AG09319 (cell line): ENCODE measurements at regions not wholly inside any gene's neighbourhood (a gene's known extent, or its start where the extent isn't known, plus 50 kb on each side); places are given as distances from the start of the nearest gene placed in this dataset.
"Not testable (repeated sequence)": the region's sequence is repeated elsewhere in the genome, so short reads cannot be mapped to it uniquely, and the experiment has no call there.

Experiments
- DNase-seq: peaks from one replicate; pipeline ENCODE4 v3.0.0-alpha.2; 2010; ENCODE audit warnings: low read depth; ENCODE audit errors: extremely low read depth
- TF ChIP-seq, protein P1 (sequence below): IDR thresholded peaks from 2 replicates; pipeline ENCODE4 v1.5.1; 2011; ENCODE audit warnings: low read depth, mild to moderate bottlenecking, inconsistent platforms, low read length, moderate library complexity

- TF ChIP-seq, protein P1, sequence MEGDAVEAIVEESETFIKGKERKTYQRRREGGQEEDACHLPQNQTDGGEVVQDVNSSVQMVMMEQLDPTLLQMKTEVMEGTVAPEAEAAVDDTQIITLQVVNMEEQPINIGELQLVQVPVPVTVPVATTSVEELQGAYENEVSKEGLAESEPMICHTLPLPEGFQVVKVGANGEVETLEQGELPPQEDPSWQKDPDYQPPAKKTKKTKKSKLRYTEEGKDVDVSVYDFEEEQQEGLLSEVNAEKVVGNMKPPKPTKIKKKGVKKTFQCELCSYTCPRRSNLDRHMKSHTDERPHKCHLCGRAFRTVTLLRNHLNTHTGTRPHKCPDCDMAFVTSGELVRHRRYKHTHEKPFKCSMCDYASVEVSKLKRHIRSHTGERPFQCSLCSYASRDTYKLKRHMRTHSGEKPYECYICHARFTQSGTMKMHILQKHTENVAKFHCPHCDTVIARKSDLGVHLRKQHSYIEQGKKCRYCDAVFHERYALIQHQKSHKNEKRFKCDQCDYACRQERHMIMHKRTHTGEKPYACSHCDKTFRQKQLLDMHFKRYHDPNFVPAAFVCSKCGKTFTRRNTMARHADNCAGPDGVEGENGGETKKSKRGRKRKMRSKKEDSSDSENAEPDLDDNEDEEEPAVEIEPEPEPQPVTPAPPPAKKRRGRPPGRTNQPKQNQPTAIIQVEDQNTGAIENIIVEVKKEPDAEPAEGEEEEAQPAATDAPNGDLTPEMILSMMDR: no peak
- DNase-seq: peak; percentile 22
Measured at GRCh38 chr13:73167028-73167820, 108.4 kb downstream of the KLF5 start.

- TF ChIP-seq, protein P1: no peak
- no peak for DNase-seq
Measured at GRCh38 chr13:73166204-73166603, 107.4 kb downstream of the KLF5 start.

DNA sequence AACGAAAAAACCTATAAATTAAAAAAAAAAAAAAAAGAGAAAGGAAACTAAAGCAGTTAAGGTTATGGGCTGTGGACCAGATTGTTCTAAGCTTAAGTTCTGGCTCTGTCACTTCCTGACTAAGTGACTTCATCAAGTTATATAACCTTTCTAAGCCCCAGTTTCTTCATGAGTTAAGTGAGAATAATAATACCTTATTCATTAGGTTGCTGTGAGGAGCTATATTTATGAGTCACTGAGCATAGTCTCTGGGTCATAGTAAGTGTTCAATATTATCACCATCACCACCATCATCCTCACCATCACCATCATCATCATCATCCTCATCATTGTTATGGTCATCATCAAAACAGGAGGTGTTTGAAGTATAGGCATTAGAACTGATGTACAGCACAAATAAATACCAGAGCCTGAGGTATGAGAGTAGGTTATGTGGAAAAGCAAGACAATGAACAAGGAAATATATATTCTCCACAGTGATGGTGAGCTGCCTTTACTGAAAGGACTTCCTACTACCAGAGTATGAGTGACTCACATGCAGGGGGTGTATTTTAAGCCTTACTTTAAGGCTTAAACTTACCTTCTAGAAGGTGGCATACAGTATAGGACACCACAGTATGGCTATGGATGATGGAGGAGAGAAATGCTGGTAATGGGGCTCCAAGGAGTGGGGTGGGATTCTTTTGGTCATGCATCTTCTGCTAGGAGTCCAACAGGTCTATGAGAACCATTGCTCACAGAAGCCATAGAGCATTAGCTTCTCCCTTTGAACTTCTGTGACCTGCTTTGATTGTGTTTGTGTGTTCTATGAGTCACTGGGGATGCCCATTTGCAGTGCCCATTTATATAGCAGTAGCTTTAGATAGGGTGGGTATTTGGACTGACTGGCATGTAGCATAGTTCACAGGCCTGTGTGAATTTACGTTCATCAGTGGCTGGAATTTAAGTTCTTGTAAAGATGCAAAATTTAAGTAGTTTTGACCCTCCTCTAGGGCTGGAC is 104.4 kb downstream of the KLF5 start:
- DNase-seq: no peak
- TF ChIP-seq, protein P1: no peak

GRCh38 chr13:73160371-73161031 is 101.7 kb downstream of the KLF5 start:
- DNase-seq: not testable (repeated sequence)

GRCh38 chr13:73158851-73159250 is 100.0 kb downstream of the KLF5 start:
- TF ChIP-seq, protein P1: no peak
- no peak for DNase-seq

DNA sequence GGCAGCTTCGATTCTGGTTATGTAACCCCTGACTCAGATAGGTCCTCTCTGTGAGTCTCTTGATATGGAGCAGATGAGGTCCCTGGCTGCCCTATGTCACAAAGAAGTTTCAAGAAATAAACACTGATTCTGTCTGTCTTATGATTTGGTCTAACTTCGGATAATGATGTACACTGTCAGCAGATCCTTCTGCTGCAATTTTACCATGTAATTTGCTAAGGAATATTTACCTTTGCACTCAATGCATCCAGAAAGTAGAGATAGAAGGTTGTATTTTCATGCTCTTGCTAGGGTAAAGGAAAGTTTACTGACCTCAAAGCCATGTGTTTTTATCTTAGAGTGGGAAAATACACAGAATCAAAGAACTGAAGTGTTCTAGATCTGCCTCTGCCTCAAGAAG is 98.2 kb downstream of the KLF5 start:
- no peak for DNase-seq
- TF ChIP-seq, protein P1: no peak

GRCh38 chr13:73146707-73147106 is 87.9 kb downstream of the KLF5 start:
- DNase-seq: no peak
- TF ChIP-seq, protein P1: no peak
